ENCODE measurements at regions not wholly inside any gene's neighbourhood (a gene's known extent, or its start where the extent isn't known, plus 50 kb on each side); places are given as distances from the start of the nearest gene placed in this dataset.
"Not testable (repeated sequence)": the region's sequence is repeated elsewhere in the genome, so short reads cannot be mapped to it uniquely, and the experiment has no call there.

- in situ Hi-C loops (cut with HindIII; ENCODE audit: low sequenced_read_pairs), result no loop called here
- TF ChIP-seq CTCF (IDR thresholded peaks at IDR 0.05; ENCODE audit: low read depth, low read length), result no peak
- no peak for DNase-seq (ENCODE audit: low read depth, low spot score)
These were observed 130.0 kb downstream of the CPZ start for GRCh38 chr4:8722556-8722955.

GRCh38 chr4:8721621-8722020, 129.1 kb downstream of the CPZ start:
- in situ Hi-C loops (cut with HindIII; ENCODE audit: low sequenced_read_pairs), result no loop called here
- TF ChIP-seq CTCF (IDR thresholded peaks at IDR 0.05; ENCODE audit: low read depth, low read length), result no peak

More at GRCh38 chr4:8722556-8722955, 130.0 kb downstream of the CPZ start:
- H3K4me3 ChIP-seq (ENCODE audit: low read depth, low read length), result no peak overlapping the region

GRCh38 chr4:8719421-8719820, 126.9 kb downstream of the CPZ start:
- H3K4me3 ChIP-seq (ENCODE audit: low read depth, low read length), result no peak overlapping the region
- no peak for TF ChIP-seq CTCF (IDR thresholded peaks at IDR 0.05; ENCODE audit: low read depth, low read length)
- in situ Hi-C loops (cut with HindIII; ENCODE audit: low sequenced_read_pairs), result no loop called here
- no peak for DNase-seq (ENCODE audit: low read depth, low spot score)

More at GRCh38 chr4:8721621-8722020, 129.1 kb downstream of the CPZ start:
- no peak overlapping the region for H3K4me3 ChIP-seq (ENCODE audit: low read depth, low read length)
- DNase-seq (ENCODE audit: low read depth, low spot score), result no peak

GRCh38 chr4:8717470-8717869, 124.9 kb downstream of the CPZ start:
- in situ Hi-C loops (cut with HindIII; ENCODE audit: low sequenced_read_pairs), result not testable (repeated sequence)

GRCh38 chr4:8710946-8711345, 118.4 kb downstream of the CPZ start:
- no peak for DNase-seq (ENCODE audit: low read depth, low spot score)
- H3K4me3 ChIP-seq (ENCODE audit: low read depth, low read length), result no peak overlapping the region
- TF ChIP-seq CTCF (IDR thresholded peaks at IDR 0.05; ENCODE audit: low read depth, low read length), result no peak
- in situ Hi-C loops (cut with HindIII; ENCODE audit: low sequenced_read_pairs), result no loop called here

More at GRCh38 chr4:8717470-8717869, 124.9 kb downstream of the CPZ start:
- not testable (repeated sequence) for H3K4me3 ChIP-seq (ENCODE audit: low read depth, low read length); DNase-seq (ENCODE audit: low read depth, low spot score)

- H3K4me3 ChIP-seq (ENCODE audit: low read depth, low read length), result no peak overlapping the region
- in situ Hi-C loops (cut with HindIII; ENCODE audit: low sequenced_read_pairs), result no loop called here
- DNase-seq (ENCODE audit: low read depth, low spot score), result no peak
- TF ChIP-seq CTCF (IDR thresholded peaks at IDR 0.05; ENCODE audit: low read depth, low read length), result no peak
These were observed 117.9 kb downstream of the CPZ start for GRCh38 chr4:8710416-8710815.

- H3K4me3 ChIP-seq (ENCODE audit: low read depth, low read length), result no peak overlapping the region
- no peak for TF ChIP-seq CTCF (IDR thresholded peaks at IDR 0.05; ENCODE audit: low read depth, low read length)
- DNase-seq (ENCODE audit: low read depth, low spot score), result no peak
- in situ Hi-C loops (cut with HindIII; ENCODE audit: low sequenced_read_pairs), result no loop called here
These were observed 117.3 kb downstream of the CPZ start for GRCh38 chr4:8709729-8710360.

Measured in astrocyte of the spinal cord (primary cell).